ENCODE measurements at regions not wholly inside any gene's neighbourhood (a gene's known extent, or its start where the extent isn't known, plus 50 kb on each side); places are given as distances from the start of the nearest gene placed in this dataset.

- Histone ChIP-seq H3K4ac (replicated peaks; ENCODE audit: insufficient read length, low read depth, low read length) (no peak overlapping the region), H3K23me2 (ENCODE audit: low read depth, low read length) (no peaks in the 10 kb centered on the region), H2BK20ac (ENCODE audit: low read length) (no peak overlapping the region), H3K4me2 (ENCODE audit: insufficient read depth in 1 of 2, low read depth in 2 of 2, low read length in 2 of 2) (no peak overlapping the region), H2BK5ac (ENCODE audit: low read depth, low read length) (no peak overlapping the region), H2BK120ac (replicated peaks; ENCODE audit: low read depth, low read length) (no peak overlapping the region), H2BK15ac (ENCODE audit: low read length) (no peak overlapping the region), H3K4me1 (replicated peaks in 1 of 4; ENCODE audit: control insufficient read depth in 3 of 4, insufficient read depth in 4 of 4, low read length in 3 of 4) (no peaks in the 10 kb centered on the region), H3K79me2 (ENCODE audit: control insufficient read depth in 1 of 2, insufficient read depth in 2 of 2, low read length in 2 of 2) (no peaks in the 10 kb centered on the region), H3K18ac (ENCODE audit: extremely low read depth, low read length) (no peak overlapping the region), H3K9me3 (ENCODE audit: insufficient read depth in 2 of 2, low read depth in 1 of 2, low read length in 1 of 2) (no peaks in the 10 kb centered on the region), H4K5ac (ENCODE audit: insufficient read length, low read depth, low read length) (no peak overlapping the region), H2AFZ (ENCODE audit: low read length) (no peak overlapping the region), H3K36me3 (ENCODE audit: control insufficient read depth in 2 of 4, insufficient read depth in 4 of 4, low read length in 3 of 4) (no peaks in the 10 kb centered on the region), H4K91ac (replicated peaks; ENCODE audit: insufficient read length, low read length) (no peak overlapping the region), H3K4me3 (ENCODE audit: extremely low read depth in 1 of 4, insufficient read depth in 2 of 4, low read depth in 3 of 4, low read length in 4 of 4) (no peak overlapping the region), H3K9ac (replicated peaks in 1 of 4; ENCODE audit: extremely low read depth in 1 of 4, low read depth in 3 of 4, low read length in 3 of 4) (no peak overlapping the region), H2AK5ac (ENCODE audit: low read depth, low read length) (no peak overlapping the region), H3K27ac (ENCODE audit: low read depth, low read length) (no peak overlapping the region), H4K20me1 (replicated peaks in 1 of 2; ENCODE audit: control insufficient read depth in 1 of 2, insufficient read depth in 2 of 2, low read length in 2 of 2) (no peaks in the 10 kb centered on the region), H3K56ac (replicated peaks; ENCODE audit: insufficient read length, low read depth, low read length) (no peak overlapping the region), H3K14ac (ENCODE audit: insufficient read length) (no peak overlapping the region), H4K8ac (ENCODE audit: extremely low read depth, insufficient read depth, low read length) (no peak overlapping the region), H3K27me3 (replicated peaks in 1 of 4; ENCODE audit: control insufficient read depth in 3 of 4, extremely low read depth in 1 of 4, insufficient read depth in 3 of 4, low read length in 3 of 4) (no peaks in the 10 kb centered on the region), H2BK12ac (ENCODE audit: low read depth, low read length) (no peak overlapping the region), H3K79me1 (ENCODE audit: low read depth, low read length) (no peaks in the 10 kb centered on the region), H3K23ac (ENCODE audit: insufficient read length) (no peak overlapping the region)
- FAIRE-seq (no peak), DNase-seq (ENCODE audit: low read depth in 1 of 2, low spot score in 2 of 2) (no peak)
- TF ChIP-seq KDM5A (IDR thresholded peaks at IDR 0.05; ENCODE audit: low read length): no peak
- TF ChIP-seq EZH2 (IDR thresholded peaks at IDR 0.05; ENCODE audit: low read depth, low read length, severe bottlenecking): no peak
- no peak for TF ChIP-seq SP2 (IDR thresholded peaks at IDR 0.05; ENCODE audit: low read length)
- TF ChIP-seq CHD2 (IDR thresholded peaks at IDR 0.05; ENCODE audit: low read length): no peak
- TF ChIP-seq JUND (IDR thresholded peaks at IDR 0.05; ENCODE audit: low read length): no peak
- no peak for TF ChIP-seq SP1 (IDR thresholded peaks at IDR 0.05; ENCODE audit: low read depth, low read length)
- TF ChIP-seq CHD1 (IDR thresholded peaks at IDR 0.05; ENCODE audit: low read depth, low read length): no peak
- no peak for TF ChIP-seq ATF3 (IDR thresholded peaks at IDR 0.05; ENCODE audit: insufficient read depth, low read depth, low read length)
- no peak for TF ChIP-seq SUZ12 (IDR thresholded peaks at IDR 0.05; ENCODE audit: low read length)
- TF ChIP-seq MAFK (IDR thresholded peaks at IDR 0.05; ENCODE audit: low read depth, low read length): no peak
- TF ChIP-seq BCL11A (IDR thresholded peaks at IDR 0.05; ENCODE audit: low read depth in 2 of 2, low read length in 2 of 2): no peak
- TF ChIP-seq TEAD4 (IDR thresholded peaks at IDR 0.05; ENCODE audit: low read depth, low read length): no peak
- TF ChIP-seq RNF2 (IDR thresholded peaks at IDR 0.05; ENCODE audit: borderline replicate concordance, low read depth, low read length, missing control alignments, poor library complexity, severe bottlenecking): no peak
- no peak for TF ChIP-seq POLR2A (IDR thresholded peaks at IDR 0.05; ENCODE audit: control extremely low read depth in 1 of 2, low read depth in 2 of 2, low read length in 2 of 2)
- ChIA-PET CTCF (ENCODE audit: partially characterized antibody) (no interaction called here), POLR2A (ENCODE audit: partially characterized antibody) (no interaction called here)
- WGBS, 2 experiments (ENCODE audit: extremely low coverage in 1 of 2, insufficient coverage in 1 of 2, insufficient read length in 1 of 2, insufficient replicate concordance in 2 of 2, low coverage in 1 of 2, low lambda C conversion rate in 2 of 2, missing lambda C conversion rate in 1 of 2): 100% methylated on average over 1 of the region's 1 CpG; no CpG with 5 or more reads in 1 of the 2 experiments
These were observed 435.7 kb upstream of the RIOK2 start for GRCh38 chr5:97618721-97619120.

Measured in H1 (cell line).